GM19025 (cell line): ENCODE measurements at regions not wholly inside any gene's neighbourhood (a gene's known extent, or its start where the extent isn't known, plus 50 kb on each side); places are given as distances from the start of the nearest gene placed in this dataset.

Source experiments
- ATAC-seq: cut with Tn5 transposase; IDR thresholded peaks from one replicate; pipeline ENCODE4 v1.9.1; 2021; ENCODE audit warnings: mild to moderate bottlenecking, low read depth, moderate library complexity; ENCODE audit not compliant: unreplicated experiment

- ATAC-seq, result no peak
Measured at GRCh38 chr4:56102601-56103000, 153.9 kb downstream of the CEP135 start.

GRCh38 chr4:56099378-56099786 is 150.6 kb downstream of the CEP135 start:
- ATAC-seq, result no peak

GRCh38 chr4:56093576-56093975 is 144.8 kb downstream of the CEP135 start:
- no peak for ATAC-seq

GRCh38 chr4:56092540-56092939 is 143.8 kb downstream of the CEP135 start:
- no peak for ATAC-seq

- no peak for ATAC-seq
Measured at GRCh38 chr4:56086561-56086960, 137.8 kb downstream of the CEP135 start.

GRCh38 chr4:56086073-56086541 is 137.4 kb downstream of the CEP135 start:
- no peak for ATAC-seq

- ATAC-seq, result no peak
Measured at GRCh38 chr4:56085275-56085674, 136.5 kb downstream of the CEP135 start.

- ATAC-seq, result no peak
Measured at GRCh38 chr4:56084851-56085250, 136.1 kb downstream of the CEP135 start.
